LHCN-M2 (cell line): ENCODE measurements at regions not wholly inside any gene's neighbourhood (a gene's known extent, or its start where the extent isn't known, plus 50 kb on each side); places are given as distances from the start of the nearest gene placed in this dataset.
"Not testable (repeated sequence)": the region's sequence is repeated elsewhere in the genome, so short reads cannot be mapped to it uniquely, and the experiment has no call there.

Source experiments
- DNase-seq: peaks from one replicate; pipeline ENCODE4 v3.0.0-alpha.2; 2012; ENCODE audit warnings: low read depth

GRCh38 chr16:80258407-80258806 is 282.4 kb upstream of the DYNLRB2 start:
- DNase-seq = no peak

GRCh38 chr16:80254970-80255369 is 285.8 kb upstream of the DYNLRB2 start:
- DNase-seq = no peak

DNA sequence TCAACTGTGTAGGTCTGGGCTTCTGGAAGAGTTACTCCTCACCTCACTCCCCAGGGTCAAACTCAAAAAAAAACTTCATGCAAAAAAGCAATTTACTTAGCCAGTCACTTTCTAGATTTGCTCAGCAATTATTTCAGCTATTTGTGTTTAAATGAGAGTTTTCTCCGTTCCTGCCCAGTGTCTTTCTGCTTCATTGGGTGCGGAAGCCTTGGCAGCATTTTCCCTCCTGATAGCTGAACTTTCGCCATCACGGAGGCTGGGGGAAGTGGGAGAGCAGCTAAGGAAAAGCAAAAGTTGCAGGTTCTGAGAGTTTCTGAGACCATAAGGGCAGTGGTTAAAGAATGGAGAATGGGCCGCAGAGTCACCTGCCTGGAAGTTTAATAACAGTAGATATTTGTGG is 287.1 kb upstream of the DYNLRB2 start:
- DNase-seq = no peak

DNA sequence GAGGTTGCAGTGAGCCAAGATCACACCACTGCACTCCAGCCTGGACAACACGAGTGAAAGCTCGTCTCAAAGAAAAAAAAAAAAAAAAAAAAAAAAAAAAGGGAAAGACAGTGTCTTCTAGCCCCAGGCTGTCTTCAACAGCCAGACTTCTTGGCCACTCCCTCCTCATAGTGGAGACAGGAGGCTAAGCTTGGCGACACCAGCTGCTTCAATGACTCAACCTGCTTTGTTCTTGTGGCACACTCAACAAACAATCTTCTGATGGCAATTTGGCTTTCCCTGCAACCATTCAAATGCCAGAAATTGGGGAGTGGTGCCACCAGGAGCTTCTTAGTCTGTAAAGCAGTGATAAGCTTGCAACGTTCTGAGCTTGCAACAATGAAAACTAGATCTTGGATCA is 290.4 kb upstream of the DYNLRB2 start:
- peak; percentile 55 for DNase-seq

GRCh38 chr16:80243303-80243702 is 297.5 kb upstream of the DYNLRB2 start:
- not testable (repeated sequence) for DNase-seq

DNA sequence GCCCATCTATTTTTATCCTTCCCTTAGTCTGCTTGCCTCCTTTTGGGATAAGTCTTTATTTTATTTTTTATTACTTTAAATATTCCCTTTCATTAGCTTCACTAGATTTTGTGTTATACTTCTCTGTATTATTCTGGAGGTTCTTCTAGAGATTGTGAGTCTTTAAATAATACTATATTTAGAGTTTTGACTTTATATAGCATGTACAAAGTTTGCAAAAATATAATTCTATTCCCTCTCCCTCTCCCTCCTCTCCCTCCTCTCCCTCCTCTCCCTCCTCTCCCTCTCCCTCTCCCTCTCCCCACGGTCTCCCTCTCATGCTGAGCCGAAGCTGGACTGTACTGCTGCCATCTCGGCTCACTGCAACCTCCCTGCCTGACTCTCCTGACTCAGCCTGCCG is 298.5 kb upstream of the DYNLRB2 start:
- DNase-seq = not testable (repeated sequence)

- no peak for DNase-seq
These were observed 307.5 kb upstream of the DYNLRB2 start for GRCh38 chr16:80233097-80233835.

GRCh38 chr16:80231888-80232287 is 308.9 kb upstream of the DYNLRB2 start:
- peak; percentile 93 for DNase-seq

- DNase-seq = peak; percentile 17
These were observed 309.7 kb upstream of the DYNLRB2 start for GRCh38 chr16:80231121-80231520.

GRCh38 chr16:80230328-80231120 is 310.3 kb upstream of the DYNLRB2 start:
- DNase-seq = no peak

DNA sequence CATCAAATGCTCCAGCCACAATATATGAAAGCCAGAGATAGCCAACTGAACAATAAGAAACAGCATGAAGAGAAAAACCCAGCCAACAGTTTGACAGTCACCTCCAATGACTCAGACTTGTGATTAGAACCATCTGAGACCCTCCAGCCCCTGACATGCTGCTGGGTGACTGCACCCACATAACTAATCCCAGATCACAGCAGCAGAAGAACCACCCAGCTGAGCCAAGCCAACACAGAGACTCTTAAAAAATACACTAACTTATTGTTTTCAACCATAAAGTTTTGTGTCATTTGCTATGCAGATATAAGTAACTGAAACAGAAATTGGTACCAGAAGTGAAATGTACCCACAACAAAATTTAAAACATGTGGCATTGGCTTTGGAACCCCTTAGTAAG is 314.3 kb upstream of the DYNLRB2 start:
- DNase-seq = no peak

DNA sequence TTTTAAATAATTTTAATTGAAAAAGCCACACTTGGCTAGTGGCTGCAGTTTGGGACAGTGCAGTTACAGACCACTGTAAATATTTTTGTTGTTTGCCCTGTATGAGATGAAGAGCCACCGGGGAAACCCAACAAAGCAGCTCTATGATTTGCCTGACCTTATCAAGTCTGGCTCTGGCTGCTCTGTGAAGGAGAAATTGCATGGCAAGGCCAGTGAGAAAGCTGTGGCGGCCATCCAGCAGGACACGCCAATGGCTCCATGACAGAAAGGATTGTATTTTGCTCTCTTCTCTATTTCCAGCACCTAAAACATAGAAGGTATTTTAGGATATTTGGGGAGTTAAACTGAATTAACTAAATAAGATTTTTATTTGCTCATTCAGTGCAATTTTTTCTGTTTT is 330.0 kb upstream of the DYNLRB2 start:
- no peak for DNase-seq

DNA sequence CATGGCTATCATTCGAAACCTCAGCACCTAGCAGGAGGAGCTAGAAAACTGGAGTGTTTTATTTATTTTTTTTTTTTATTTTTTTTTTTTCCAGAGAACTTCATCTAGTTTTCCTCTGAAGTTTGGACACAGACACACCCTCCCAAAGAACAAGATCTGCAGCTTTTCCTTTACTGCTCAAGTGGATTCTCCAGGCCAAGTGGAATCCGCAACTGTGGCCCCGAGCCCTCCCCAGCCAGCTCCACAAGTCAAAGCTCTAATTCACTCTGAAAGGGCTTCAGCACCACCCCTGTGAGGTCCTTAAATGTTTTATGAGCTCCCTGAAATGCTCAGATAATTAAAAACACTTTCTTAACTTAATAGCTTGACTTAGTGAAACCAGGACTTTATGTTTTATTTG is 332.1 kb upstream of the DYNLRB2 start:
- no peak for DNase-seq

DNA sequence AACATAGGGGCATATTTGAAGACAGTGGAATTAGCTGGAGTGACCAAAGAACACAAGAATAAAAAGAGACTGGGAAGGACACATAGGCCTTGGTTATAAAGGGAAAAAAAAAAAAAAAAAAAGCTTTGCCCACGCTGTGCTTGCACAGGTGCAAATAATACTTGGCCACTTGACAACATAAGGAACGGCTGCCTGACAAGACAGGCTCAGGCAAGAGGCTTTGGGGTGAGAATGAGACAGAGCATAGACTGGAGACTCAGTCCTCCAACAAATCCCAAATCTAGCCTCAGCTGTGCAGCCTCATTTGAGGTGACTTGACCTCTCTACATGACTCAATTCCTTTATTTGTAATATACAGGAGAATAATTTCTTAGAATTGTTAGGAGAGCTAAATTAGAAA is 332.8 kb upstream of the DYNLRB2 start:
- peak; percentile 16 for DNase-seq

DNA sequence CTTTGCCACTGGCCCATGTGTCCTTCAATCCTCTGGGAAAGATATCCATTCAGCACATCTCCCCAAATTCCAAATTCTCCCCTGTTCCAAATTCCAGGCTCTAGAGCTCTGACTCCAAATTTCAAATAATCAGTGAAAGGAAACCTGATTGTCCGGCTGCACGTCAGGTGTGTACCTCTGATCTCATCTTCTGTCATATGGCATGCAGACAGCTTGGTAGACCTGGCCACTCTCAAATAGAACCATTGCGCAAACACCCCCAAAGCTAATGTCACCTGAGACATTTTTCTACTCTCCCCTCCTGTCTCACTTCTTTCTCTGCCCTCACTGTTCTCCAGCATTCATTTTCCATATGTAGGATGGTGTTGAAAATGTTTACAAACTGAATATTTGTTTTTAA is 337.0 kb upstream of the DYNLRB2 start:
- DNase-seq = no peak

- DNase-seq = no peak
These were observed 337.9 kb upstream of the DYNLRB2 start for GRCh38 chr16:80202831-80203413.

GRCh38 chr16:80200079-80200478 is 340.7 kb upstream of the DYNLRB2 start:
- DNase-seq = no peak

GRCh38 chr16:80199614-80200013 is 341.2 kb upstream of the DYNLRB2 start:
- no peak for DNase-seq

GRCh38 chr16:80198311-80199299 is 342.2 kb upstream of the DYNLRB2 start:
- peak; percentile 12 for DNase-seq

- DNase-seq = peak; percentile 91
These were observed 343.0 kb upstream of the DYNLRB2 start for GRCh38 chr16:80197741-80198201.

- no peak for DNase-seq
These were observed 348.9 kb upstream of the DYNLRB2 start for GRCh38 chr16:80191928-80192327.
